T-helper 22 cell (primary cell): ENCODE measurements at regions not wholly inside any gene's neighbourhood (a gene's known extent, or its start where the extent isn't known, plus 50 kb on each side); places are given as distances from the start of the nearest gene placed in this dataset.
"Not testable (repeated sequence)": the region's sequence is repeated elsewhere in the genome, so short reads cannot be mapped to it uniquely, and the experiment has no call there.

ENCODE experiments used
- DNase-seq: peaks from one replicate; pipeline ENCODE4 v3.0.0-alpha.2; 2020; ENCODE audit warnings: low read depth

GRCh38 chr3:31100519-31100918 is 206.1 kb upstream of the GADL1 start:
- DNase-seq, result no peak

GRCh38 chr3:31101285-31101684 is 206.8 kb upstream of the GADL1 start:
- DNase-seq, result not testable (repeated sequence)

- no peak for DNase-seq
Measured at GRCh38 chr3:31102196-31102879, 207.9 kb upstream of the GADL1 start.

DNA sequence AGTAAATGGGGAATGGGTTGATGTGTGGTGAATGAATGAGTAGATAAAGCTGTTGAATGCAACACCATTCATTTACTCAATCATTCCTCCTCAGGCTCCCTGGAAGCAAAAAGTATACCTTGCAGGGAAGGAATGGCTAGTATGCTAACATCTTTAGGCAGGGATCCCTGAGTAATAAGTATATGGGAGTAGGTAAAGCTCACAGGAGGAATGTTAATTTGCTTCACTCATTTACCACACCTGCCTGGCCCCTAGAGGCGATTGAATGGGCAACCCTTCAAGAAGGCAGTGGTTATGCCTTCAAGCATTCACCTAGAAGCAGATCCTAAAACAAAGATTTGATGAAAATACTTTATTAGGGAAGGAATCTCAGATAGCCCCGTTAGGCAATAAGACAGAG is 208.7 kb upstream of the GADL1 start:
- DNase-seq, result no peak

- DNase-seq, result no peak
Measured at GRCh38 chr3:31103623-31104180, 209.2 kb upstream of the GADL1 start.

DNA sequence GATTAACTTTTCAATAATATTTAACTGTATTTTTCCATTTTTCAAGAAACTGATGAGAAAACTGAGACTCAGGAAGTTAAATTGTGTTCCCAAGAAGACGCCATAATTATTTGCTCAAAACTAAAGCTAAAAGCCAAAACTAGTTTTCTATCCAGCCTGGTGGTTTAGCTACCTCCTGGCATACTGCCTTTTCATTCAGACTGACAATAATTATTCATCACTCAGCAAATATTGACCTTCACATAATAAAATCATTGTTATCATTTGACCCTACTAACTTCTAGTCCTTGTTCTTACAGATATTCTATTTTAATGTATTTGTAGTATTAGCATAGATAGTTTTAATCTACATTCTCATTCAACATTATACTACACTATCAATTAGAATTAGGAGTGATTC is 210.6 kb upstream of the GADL1 start:
- DNase-seq, result no peak

- no peak for DNase-seq
Measured at GRCh38 chr3:31105438-31106077, 211.1 kb upstream of the GADL1 start.

DNA sequence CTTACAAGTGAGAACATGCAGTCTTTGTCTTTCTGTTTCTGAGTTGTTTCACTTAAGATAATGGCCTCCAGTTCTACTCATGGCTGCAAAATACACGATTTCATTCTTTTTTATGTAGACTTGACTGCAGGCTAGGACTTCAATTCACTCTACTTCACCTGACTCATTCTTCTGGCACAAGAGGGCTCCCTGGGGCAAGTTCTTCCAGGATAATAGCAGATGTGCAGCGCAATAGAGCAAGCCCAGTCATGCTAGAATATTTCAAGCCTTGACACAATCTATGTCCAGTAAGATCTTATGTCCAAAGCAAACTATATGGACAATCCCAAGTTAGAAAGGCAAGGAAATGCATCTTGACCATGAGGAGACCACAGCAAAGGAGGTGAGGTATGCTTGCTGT is 211.7 kb upstream of the GADL1 start:
- no peak for DNase-seq

GRCh38 chr3:31106912-31107311 is 212.5 kb upstream of the GADL1 start:
- DNase-seq, result no peak

DNA sequence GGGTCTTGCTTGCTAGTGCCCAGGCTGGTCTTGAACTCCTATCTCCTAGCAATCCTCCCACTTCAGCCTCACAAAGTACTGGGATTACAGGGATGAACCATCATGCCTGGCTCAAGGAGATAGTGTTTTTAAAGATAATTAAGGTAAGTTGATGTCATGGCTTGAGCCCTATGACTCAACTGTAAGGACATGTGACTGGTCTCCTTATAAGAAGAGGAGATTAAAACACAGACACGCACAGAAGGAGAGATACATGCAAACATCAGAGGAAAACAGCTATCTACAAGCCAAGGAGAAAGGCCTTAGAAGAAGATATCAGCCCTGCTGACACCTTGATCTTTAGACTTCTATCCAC is 220.4 kb upstream of the GADL1 start:
- DNase-seq, result no peak

GRCh38 chr3:31115531-31115930 is 221.1 kb upstream of the GADL1 start:
- DNase-seq, result not testable (repeated sequence)

- no peak for DNase-seq
Measured at GRCh38 chr3:31116651-31117050, 222.2 kb upstream of the GADL1 start.

DNA sequence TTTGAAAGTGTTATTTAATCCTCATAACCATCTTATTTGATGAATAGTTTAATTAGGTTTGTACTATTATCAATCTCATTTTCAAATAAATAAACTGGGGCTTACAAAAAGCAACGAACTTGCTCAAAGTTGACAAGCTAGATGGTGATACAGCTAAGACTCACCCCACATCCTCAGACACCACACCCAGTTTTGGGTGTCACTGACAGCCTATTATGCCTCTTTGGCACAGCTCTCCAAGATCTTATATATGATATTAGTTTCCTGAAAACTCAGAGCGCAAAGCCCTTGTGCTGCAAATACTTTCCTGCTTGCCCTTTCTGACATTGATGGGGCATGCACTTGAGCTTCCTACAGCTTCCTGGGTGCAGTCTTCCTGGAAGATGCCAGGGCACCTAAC is 223.4 kb upstream of the GADL1 start:
- no peak for DNase-seq

GRCh38 chr3:31124373-31124772 is 229.9 kb upstream of the GADL1 start:
- DNase-seq, result no peak

DNA sequence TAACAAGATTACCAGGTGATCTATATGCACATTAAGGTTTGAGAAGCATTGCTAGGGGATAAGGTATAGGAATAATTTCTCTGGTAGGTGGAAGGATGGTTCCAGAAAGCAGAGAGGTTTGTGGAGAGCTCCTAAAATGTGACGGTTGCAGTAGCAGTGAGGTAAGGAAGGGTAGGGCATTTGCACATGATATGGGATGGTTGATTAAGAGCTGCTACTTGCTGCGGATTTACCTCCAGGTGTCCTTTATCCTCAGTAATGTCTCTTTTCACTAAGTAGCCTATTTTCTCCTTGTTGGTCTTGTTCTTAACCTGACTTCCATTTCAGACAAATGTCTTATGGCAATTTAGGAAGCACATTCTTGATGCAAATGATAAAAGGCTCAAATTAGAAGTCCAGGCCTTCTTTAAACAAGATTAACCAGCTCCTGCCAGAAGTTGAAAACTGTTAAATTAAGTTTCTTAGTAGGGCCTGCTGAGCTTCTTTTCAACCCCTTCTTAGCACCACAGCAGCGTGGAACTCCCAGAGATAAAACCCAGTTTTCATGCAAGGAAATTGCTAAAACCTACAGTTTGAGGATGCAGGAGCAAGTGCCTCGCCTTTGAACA is 231.1 kb upstream of the GADL1 start:
- DNase-seq, result no peak

- DNase-seq, result no peak
Measured at GRCh38 chr3:31129241-31129640, 234.8 kb upstream of the GADL1 start.

GRCh38 chr3:31132132-31132769 is 237.8 kb upstream of the GADL1 start:
- DNase-seq, result no peak

- no peak for DNase-seq
Measured at GRCh38 chr3:31133541-31133940, 239.1 kb upstream of the GADL1 start.

DNA sequence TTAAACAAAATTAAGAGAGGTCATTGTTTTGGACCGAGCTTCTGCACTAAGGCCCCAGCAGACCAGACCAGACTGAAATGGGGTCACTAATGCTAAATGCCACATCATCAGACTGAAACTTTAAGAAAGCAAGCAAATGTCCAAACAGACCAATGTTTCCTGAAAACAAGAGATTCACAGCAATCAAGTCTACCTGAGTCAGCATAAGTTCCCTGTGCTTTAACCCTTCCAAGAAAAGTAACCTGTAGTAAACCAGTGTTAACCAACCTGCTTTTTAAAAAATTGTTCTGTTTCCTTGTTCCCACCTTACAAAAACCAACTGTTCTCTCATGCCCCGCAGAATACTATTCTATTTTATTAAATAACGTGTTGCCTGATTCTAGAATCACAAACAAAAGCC is 241.1 kb upstream of the GADL1 start:
- DNase-seq, result no peak

DNA sequence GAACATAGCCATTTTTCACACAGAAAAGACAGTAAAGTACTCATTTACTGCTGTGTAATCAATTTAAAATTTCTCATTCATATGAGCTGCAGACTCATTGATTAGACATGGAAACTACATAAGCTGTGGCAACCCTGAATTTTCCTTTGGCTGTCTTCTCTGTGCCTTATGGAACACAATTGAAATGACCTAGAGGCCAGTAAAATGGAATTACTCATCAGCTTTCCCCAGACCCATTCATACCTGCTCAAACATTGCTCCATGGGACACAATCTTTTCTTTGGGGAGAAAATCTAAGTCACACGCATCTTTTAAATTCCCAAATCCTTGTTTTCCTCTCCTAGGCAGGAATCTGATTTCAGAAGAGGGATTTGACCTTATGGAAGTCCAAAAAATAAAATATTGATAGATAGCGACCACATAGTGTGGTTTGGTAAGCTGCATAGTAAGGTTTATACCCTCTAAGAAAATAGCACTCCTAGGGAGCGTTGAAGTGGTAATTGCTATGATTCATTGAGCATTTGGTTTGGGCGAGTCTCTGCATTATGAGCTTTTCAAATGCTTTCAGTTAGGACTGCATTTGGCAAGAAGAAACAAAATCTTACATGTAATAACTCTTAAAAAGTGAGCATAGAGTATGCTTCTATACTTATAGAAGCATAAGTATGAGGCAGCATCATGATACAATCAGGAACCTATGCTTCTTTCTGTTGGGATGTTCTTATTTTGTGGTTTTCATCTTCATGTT is 243.4 kb upstream of the GADL1 start:
- no peak for DNase-seq

DNA sequence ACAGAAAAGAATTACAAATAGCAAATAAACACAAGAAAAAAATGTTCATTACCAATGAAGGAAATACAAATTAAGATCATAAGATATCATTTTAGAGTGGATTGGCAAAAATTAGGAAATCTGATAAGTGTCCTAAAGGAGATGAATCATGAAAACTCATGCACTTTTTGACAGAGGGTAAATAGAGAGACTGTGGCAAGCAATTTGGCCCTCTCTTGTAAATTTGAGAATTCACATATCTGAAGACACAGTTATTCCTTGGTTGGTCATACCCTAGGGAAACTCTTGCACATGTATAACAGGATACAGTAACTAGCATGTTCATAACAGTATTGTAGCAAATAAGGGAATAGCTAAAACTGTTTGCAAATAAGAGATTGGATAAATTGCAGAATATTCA is 246.0 kb upstream of the GADL1 start:
- DNase-seq, result no peak

GRCh38 chr3:31142139-31142538 is 247.7 kb upstream of the GADL1 start:
- no peak for DNase-seq
